Cerebellar nuclear complex (tissue), 1 donor: ENCODE measurements at regions not wholly inside any gene's neighbourhood (a gene's known extent, or its start where the extent isn't known, plus 50 kb on each side); places are given as distances from the start of the nearest gene placed in this dataset.
"Not testable (repeated sequence)": the region's sequence is repeated elsewhere in the genome, so short reads cannot be mapped to it uniquely, and the experiment has no call there.

Source experiments
- DNase-seq, 2 experiments: peaks; one replicate each; lab custom pipeline; 2025; lab: John Stamatoyannopoulos, UW

DNA sequence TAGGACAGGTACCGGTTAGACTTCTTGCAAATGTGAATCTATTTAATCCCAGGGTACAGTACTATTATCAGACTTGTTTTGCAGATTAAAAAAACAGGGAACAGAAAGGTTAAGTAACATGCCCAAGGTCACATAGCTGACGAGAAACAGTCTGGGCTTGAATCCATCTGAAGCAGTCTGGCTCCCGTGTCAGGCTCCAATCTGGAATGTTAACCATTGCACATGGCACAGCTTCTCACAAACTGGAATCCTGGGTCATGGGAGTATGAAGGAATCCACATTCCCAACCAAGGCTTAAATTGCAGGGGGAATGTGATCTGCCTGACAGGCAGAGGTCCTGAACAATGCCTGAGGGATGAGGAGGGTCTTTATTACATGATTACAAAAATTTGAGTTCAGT lies 187.5 kb upstream of the SPTLC3 start:
- no peak for DNase-seq

- DNase-seq = no peak
Observed at GRCh38 chr20:12823734-12824133, 185.0 kb upstream of the SPTLC3 start.

DNA sequence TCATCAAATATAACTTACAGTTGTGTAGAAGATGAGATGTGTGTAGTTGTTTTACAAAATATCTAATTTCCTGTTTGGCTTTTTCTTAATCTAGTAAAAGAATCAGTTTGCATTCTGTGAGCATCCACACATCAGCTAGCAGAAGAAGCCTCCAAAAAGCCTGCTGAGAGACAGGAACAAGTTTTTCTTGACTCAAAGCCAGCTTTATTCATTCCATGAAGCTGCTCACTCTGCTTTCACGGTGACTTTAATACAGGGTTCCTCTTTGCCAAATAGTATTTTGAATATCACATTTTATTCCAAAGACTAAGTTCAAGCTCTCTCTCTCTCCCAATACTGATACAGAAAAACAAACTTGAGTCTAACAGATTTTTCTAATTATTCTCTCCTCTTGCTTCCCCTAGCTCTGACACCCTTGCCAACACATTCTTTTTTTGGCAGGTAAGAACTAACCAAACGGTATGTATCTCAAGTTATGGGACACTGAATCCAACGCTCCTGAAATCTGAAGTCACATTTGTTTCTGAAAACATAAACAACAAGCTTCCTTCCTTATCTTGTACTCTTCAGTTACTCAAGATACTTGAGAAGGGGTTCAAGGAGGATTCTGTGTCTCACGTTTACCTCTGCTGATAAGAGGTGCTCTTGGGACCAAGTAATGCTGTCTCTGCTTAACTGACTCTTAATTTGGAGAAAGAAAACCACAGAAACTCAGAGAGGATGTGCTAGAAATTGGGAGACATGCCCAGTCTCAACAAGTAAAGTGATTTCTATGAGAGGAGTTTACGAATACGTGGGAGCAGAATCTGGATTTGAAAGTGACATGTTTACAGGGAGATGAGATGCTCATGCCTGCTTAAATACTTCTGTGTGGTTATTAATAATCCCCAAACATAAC lies 184.2 kb upstream of the SPTLC3 start:
- peak in 1 of 2 experiments; percentile 63 for DNase-seq

DNA sequence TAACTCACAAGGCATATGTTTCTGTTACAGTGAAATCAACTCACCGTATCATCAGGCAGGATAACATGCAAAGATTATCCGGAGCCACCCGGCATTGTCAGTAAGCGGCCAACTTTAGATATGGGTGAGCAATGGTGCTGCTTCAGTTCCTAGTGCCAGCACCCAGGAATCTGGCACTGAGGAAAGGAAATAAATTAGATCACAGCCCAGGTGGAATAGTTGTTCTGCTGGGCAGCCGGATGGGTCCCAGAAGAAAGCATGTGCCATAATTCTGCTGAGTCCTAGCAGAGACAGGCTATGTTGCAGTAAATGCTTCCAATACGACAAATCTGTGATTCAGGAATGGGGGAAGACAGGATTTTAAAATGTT lies 183.6 kb upstream of the SPTLC3 start:
- peak; percentile 80 to 91 for DNase-seq

- DNase-seq = peak in 1 of 2 experiments; percentile 36
Observed at GRCh38 chr20:12827816-12828385, 180.9 kb upstream of the SPTLC3 start.

DNA sequence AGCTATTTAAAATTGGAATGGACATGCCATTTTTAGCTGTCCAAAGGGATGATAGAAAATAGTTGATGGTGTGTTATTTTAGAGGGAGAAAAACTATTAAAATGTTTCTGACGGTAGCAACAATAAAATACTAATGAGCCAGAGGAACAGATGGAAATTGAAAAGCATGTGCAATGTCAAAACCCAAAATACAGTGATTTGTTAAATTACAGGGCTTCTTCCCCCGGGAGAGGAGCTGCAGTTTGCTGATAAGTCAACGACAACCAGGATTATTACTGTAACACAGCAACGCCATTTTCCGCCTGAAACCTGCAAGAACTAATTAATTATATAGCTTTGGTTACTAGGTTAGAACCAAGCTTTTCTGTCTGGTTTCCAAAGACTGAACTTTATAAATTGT lies 179.6 kb upstream of the SPTLC3 start:
- DNase-seq = no peak

DNA sequence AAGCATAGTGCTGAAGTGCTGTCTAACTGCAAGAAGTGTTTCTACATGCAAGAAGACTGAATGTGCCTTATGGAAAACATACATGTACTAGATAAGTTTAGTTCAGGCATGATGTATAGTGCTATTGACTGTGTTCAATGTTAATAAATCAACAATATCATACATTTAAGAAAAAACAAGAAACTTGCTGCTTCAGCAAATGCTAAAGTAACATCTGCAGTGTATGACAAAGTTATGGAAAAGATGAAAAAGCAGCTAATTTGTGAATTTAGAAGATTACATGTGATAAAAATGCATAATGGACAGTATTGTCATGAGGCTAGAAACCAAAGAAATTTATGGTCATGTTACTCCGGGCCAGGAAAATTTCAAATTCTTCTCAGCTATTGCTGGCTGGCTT lies 174.9 kb upstream of the SPTLC3 start:
- no peak for DNase-seq

DNA sequence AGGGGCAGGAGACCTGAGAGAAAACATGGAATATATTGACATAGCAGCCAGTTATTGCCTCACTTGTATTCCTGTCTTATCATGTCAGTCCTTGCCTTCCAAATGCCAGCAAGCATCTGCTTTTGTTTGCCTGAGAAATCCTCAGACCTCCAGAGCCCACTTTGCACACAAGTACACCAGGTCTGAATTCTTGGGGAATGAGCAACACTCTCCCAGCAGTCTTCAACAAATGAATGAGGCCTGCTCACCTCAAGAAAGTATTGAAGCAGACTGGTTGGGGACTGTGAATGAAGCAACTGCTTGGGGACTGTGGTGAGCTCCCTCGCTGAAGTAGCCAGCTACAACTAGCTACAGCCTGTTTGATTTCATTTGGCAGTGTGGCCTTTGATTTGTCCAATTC lies 172.8 kb upstream of the SPTLC3 start:
- no peak for DNase-seq

DNA sequence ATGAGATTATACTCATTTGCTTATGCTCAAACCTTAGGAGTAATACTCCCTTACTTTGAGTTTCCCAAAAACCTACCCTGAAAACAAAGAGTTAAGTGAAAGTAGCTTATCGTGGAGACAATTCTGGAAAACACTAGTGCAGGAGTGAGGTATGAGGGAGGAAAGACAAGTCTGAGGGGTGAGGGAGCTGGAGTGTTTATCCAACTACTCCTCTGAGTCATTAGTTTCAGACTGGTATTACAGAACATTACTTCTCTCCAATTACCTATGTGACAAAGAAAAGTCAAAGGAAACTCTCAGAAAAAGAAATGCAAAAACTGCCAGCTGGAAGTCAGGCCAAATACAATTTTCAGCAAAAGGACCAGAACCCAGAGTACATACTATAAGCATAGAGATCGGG lies 171.1 kb upstream of the SPTLC3 start:
- DNase-seq = no peak

DNA sequence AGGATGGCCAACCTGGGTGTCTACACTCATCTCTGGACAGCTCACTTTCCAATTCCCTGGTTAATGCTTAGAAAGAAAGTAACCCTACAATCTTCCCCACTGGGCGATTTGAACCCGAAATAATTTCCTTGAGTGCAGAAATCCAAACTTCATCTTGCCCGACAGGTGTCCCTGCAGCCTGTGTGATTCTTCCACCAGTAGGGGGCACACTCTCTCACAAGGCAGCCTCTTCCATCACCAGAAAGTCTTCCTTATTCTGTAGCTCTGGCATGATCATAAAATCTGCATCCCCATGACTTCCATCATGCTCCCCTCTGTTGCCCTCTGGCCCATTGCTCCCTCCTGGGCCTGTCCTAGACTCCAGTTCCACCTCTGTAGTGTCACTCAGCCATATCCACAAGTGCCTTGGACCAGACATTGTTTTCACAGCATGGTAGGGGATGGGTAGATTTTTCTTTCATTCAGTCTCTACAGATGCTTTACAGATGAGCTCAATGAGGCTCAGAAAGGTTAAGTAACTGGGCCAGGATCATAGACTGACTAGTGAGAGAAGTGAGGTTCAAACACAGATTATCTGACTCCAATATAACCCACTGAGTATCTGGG lies 170.4 kb upstream of the SPTLC3 start:
- DNase-seq = no peak

DNA sequence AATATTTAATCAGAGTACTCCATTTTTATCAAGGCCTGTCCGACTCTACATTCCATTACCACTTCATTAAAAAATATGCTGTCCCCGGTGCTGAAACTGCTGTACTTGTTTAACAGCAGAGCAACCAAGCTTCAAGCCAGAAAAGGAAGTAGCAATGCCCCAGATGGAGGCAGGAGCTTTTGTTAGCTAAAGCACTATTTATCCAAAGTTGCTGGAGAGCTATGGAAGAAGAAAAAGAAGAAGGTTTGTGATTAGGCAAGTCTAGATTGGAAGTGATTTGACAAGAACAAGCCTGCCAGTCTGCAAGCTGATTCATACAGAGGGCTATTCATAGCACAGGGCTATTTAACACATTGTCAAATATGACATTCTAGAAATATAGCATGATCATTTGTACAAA lies 160.9 kb upstream of the SPTLC3 start:
- no peak for DNase-seq

DNA sequence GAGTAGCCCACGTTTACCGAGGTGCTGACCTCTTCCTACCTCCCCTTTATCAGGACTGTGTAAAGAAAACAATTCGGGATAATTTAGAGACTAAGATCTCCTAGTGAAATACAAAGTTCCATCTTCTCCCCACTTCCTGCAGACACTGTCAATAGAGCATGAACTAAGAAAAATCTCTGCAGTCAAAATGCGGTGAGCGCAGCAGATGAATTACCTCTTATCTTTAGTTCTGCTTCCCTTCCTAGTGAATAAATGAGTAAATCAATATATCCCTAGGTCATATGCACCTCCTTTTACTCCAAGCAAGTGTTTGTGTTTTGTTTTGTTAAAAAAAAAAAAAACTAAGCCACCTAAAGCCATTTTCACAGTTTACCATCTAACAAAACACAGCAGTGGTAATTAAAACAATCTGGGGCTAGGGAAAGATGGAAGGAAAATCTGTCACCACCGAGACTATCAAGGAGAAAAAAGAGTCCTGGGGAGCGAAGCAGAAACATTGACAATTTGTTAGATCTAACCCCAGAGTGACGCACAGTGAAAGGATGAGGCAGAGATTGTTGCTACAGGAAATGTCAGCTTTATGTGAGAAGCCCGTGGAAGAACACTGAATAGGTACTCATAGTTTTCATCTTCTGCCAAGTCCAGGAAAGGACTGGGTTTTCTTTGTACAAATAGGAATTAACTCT lies 159.4 kb upstream of the SPTLC3 start:
- no peak for DNase-seq

- not testable (repeated sequence) for DNase-seq
Observed at GRCh38 chr20:12857643-12858042, 151.1 kb upstream of the SPTLC3 start.

DNA sequence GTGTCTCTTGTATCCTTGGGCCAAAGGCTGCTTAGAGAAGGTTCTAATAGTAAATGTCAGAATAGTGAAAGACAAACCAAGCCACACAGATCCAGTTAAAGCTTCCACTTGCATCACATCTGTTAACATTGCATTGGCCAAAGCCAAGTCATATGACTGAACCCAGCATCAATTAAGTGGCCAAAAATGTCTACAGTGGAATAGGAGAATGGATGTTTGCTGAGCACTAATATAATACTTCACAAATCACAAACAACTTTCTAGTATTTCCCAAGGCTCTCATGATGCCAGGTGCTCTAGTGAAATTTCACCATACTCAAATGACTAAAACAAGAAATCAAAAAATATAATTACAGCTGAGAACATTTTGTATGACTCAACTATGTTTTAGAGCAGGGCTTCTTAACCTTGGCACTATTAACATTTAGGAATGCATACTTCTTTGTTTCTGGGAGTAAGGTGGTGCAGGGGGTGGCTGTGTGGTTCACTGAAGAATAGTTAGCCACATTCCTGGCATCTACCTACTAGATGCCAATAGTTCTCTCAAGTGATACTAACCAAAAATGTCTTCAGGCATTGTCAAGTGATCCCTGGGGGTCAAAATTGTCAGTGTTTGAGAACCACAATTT lies 148.0 kb upstream of the SPTLC3 start:
- DNase-seq = no peak

- DNase-seq = no peak
Observed at GRCh38 chr20:12869669-12870068, 139.1 kb upstream of the SPTLC3 start.

- DNase-seq = no peak
Observed at GRCh38 chr20:12870588-12870987, 138.2 kb upstream of the SPTLC3 start.

DNA sequence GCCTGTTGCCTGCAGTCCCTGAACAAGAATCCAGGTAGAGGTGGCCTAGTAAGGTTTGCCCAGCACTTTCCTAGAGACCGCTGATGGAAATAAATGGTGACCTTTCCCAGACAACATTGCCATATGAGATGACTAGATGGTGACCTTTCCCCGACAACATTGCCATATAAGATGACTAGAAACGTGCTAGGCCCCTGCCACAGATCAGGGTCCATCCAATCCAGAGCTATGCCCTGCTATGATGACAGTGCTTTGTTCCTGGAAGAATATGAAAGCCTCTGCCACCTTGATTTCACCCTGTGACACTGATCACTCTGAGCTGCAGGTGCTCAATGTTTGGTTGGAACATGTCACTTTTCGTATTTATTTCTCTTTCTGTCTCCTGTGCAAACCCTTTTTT lies 133.8 kb upstream of the SPTLC3 start:
- DNase-seq = no peak

DNA sequence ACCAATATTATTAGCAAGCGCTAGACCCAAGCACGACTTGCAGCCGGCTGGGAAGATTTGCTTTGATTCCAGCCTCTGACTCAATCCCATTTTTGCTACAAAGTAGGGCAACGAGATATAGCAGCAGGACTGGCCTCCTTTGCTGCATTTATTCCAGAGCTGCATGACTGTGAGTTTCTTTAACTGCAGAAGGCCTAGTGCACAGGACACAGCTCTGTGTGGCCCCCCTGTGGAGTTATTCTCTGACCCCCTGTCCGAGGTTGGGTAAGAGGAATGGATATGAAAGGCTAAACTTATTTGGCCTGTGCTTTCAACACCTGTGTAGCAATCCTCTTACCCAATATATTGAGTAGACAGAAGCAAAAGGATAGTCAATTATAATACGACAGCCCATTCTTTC lies 133.3 kb upstream of the SPTLC3 start:
- no peak for DNase-seq

GRCh38 chr20:12882832-12883506 lies 125.8 kb upstream of the SPTLC3 start:
- no peak for DNase-seq

DNA sequence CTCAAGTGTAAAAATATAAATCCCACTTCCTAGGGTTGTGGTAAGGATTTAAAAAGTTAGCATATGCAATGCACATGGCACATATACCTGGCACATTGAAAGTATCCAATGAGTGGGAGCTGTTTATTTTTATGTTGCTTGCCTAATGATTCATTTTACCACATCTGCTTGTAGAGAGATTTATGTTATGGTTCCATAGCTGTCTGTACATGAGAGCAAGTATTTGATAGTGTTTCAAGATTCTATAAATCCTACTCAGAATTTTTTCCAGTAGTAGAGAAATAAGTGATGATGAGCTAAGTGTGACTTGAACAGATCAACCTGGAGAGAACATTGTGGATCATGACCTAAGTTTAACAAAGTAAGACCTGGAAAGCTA lies 125.3 kb upstream of the SPTLC3 start:
- DNase-seq = no peak

DNA sequence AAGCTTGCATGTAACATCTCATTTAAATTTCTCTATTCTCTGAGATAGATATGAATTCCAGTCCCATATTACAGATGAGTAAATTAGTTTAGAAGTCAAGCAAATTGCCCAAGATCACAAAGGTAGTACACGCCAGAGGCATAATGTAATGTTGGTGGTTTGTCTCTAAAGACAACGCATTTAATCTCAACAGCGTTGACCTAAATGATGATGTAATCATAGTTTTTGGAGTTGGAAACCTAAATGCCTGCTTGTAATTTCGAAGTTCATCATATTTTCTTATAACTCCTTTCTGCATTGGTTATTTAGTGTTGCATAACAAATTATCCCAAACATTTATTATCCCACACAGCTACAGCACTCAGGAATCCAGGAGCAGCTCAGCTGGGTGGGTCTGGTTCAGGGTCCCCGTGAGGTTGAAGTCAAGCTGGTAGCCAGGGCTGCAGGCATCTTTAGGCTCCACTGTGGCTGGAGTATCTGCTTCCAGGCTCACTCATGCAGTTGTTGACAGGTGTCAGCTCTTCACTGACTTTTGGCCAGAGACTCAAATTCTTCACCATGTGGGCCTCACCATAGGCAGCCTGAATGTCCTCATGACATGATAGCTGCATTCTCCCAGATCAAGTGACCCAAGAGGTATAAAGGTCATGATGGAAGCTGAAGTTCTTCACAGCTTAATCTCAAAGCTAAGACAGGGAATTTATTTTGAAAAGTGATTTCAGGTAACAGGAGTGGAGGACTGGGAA lies 122.0 kb upstream of the SPTLC3 start:
- no peak for DNase-seq
